ACHN (cell line): ENCODE measurements at regions not wholly inside any gene's neighbourhood (a gene's known extent, or its start where the extent isn't known, plus 50 kb on each side); places are given as distances from the start of the nearest gene placed in this dataset.
A peak's percentile ranks its signal among the peaks of the same experiment; 100 is the strongest.

Experiments used
- DNase-seq: peaks from one replicate; pipeline ENCODE4 v3.0.0-alpha.2; 2015
- in situ Hi-C: cut with HindIII; loops from 2 replicates; pipeline ENCODE4 v1.10.0; 2017; ENCODE audit warnings: low sequenced_read_pairs, low pct_ligation_motif_present, low pct_unique_long_range_greater_than_20kb

DNA sequence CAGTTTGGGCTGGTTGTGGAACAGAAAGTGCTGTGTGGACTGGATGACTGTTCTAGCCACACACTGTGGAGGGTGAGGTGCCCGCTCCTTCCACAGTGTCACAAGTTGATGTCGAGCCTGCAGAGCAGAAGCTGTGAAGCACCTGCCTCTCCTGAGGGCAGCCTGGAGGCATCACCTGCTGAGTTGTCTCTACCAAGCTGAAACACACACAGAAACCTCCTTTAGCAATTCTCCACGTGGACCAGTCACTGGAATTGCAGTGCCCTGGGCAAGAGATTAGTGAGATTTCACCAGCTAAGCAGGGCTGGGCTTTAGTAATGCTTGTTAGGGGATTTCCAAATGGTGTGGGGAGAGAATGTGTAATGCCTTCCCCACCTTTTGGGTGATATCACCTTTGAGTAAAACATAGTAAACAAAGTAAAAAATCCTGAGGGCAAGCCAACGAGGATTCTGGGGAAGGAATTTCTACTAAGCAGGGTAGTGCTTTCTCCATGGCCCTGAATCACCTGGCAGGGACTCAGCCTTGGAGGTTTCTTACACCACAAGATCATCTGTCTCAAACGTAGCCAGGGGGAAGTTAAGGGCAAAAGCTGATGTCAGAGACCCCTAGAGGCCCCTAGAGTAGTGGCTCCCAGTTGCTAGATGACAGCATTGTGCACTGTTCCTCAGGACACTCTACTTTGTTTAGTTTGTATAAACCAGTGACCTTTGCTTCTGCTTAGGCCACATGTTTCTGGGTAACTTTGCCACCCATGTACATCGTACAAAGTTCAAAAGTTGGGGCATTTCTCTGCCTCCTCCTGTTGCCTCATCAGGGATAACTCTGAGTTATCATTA, 233.1 kb upstream of the IGFBP3 start:
- in situ Hi-C loops, result no loop called here
- DNase-seq, result no peak

DNA sequence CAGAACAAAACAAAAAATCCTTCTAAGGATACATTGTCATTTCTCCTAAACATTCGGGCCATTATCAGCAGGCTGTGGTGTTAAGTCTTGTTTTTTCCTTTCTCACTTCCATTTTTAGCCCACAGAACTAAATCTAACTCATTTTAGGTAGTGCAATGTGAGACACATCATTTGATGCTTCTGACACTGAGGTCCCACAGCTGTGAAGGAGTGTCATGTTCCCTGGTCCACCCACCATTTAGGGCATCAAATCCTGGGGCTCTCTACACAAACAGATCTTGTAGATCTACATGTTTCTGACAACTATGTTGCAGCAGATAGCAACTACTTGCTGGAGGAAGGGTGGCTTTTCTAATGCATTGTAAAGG, 232.5 kb upstream of the IGFBP3 start:
- no peak for DNase-seq
- in situ Hi-C loops, result no loop called here

DNA sequence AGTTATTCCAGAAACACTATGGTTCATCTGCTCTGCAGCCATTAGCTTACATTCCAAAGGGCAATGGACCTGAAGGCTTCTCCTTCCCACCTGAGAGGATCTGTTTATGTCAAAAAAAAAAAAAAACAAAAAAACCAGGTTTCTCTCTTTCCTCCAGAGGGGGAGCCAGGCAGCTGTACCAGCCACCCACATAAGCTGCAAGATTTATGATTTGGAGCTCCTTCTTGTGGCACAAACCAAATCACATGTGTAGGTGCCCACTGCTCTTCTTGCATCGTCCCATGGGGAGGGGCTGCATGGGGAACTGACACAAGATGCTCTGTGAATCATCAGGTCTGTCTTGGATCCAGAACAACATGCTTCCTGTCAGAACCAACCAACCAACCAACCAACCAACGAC, 231.6 kb upstream of the IGFBP3 start:
- DNase-seq, result peak; percentile 52
- in situ Hi-C loops, result no loop called here

DNA sequence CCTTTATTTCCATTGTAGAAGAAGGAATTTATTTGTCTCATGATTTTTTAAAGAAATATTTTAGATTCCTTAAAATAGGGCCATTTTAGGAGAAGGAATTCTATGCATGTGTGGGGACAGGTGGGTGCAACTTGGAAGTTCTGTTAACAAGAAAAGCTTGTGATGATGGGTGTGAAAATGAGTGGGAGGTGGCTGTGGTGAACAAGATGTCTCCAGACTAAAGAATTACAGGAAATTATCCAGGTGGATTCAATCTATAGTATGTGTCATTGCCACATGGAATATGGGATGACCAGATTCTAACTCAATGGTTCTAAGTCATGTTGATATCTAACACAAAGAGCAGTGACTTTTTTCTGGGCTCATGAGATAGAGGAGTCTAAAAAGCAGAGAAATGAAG, 229.6 kb upstream of the IGFBP3 start:
- in situ Hi-C loops, result no loop called here

DNA sequence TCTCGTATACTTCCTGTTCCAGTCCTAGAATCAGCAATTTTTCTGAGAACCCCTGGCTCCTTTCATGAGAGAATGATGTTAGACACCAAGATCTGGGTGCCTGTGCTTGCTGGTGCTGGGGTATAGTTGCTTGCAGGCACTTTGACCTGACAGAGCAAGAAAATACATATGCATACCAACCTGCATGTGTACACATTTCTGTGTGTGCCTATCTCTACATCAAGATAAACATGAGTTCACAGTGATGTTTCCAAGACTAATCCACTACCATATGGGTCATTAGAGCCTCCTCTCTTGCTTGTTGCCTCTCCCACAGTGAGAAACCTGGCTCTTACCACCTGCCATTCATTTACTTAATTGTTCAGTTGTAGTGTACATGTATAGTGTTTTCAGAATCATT, 229.1 kb upstream of the IGFBP3 start:
- no peak for DNase-seq
- in situ Hi-C loops, result no loop called here

More for the DNA sequence above, 229.6 kb upstream of the IGFBP3 start:
- no peak for DNase-seq

DNA sequence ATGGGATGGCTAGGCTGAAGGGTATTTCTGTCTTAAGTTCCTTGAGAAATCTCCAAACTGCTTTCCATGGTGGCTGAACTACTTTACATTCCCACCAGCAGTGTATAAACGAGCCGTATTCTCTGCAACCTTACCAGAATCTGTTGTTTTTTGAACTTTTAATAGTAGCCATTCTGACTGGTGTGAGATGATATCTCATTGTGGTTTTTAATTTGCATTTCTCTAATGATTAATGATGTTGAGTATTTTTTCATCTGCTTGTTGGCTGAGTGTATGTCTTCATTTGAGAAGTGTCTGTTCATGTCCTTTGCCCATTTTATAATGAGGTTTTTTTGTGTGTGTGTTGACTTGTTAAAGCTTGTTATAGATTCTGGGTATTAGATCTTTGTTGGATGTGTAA, 226.8 kb upstream of the IGFBP3 start:
- in situ Hi-C loops, result no loop called here

DNA sequence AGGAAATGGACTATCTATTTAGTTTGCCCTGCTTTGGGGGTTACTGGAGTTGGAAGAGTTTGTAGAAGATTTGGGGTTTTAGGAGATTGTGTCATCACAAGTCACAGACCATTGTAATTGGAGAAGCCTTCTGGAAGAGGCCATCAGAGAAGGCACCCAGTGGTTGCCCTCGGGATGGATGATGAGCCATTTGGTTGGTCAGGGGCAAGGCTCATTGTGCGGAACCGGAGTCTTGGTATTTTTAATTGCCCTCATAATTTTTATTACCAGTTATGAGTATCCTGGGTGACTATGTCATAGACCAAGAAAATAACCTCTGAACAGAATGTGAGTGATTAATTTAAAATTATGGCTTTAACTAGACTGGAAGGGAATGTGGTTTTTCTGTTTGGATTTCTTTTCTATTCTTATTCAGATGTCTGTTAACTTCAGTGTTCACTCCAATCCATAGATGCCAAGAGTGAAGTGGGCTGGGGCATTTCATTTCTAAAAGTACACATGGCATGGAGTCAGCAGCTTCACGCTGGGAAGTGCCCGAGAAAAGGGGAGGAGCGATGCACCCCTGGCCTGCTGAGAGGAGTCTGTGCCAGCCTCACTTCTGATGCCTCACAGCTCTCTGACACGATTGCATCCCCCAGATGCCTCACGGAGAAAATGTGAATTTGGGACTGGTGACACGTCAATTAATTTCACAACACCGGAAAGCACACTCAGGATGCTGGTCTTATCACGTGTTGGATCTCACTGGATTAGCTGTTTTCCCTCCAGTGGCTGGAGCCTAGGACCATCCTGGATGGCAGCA, 225.6 kb upstream of the IGFBP3 start:
- in situ Hi-C loops, result no loop called here
- no peak for DNase-seq

More for the DNA sequence above, 226.8 kb upstream of the IGFBP3 start:
- no peak for DNase-seq

DNA sequence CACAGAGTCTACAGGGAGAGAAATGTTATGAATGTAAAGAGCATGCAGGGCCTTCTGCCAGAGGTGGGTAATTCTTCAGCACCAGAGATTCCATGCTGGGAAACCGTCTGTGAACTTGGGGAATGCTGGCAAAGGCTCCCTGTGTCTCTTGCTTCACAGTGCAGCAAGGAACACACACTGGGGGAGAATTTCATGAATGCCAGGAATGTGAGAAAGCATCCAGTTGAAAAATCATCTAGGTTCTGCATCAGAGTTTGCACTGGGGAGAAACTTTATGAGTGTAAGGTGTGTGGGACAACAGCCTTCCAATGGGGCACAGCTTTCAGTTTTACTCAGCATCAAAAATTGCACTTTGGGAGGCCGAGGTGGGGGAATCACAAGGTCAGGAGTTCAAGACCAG, 224.3 kb upstream of the IGFBP3 start:
- peak; percentile 100 for DNase-seq
- in situ Hi-C loops, result no loop called here

DNA sequence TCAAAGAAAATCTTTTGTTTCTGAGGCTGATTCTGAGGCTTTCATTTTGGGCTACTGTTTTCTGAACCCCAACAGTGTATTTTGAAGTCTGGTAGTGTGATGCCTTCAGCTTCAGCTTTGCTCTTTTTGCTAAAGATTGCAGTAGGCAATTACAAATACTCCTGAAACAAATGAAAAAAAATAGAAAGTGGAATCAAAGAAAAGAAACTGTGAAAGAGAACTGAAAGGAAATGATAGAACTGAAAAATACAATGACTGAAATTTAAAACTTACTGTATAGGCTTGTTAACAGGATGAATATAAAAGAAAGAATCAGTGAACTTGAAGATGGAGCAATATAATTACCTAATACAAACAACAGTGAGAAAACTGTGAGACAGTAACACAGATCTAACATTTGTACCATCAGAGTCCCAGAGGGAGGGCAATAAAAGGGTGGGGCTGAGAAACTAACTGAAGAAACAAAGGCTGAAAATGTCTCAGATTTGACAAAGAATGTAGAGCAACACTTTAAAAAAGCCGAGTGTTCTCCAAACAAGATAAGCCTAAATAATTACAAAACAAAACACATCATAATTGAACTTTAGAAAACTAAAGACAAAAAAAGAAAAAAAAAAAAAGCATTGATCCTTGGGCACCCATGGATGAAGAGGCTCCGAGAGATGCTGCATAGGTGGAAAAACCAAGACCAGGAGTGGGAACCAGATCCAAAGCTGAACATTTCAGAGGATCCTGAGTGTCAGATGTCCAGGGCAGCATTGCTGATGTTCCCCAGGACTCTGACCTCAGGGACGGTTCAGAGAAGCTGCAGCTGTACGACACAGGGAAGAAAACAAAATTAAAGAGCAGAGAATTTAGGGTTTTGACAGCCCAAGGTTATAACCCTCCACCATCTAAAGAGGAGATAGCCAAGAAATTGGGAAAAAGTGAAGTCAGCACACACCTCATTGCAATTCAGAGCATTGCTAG, 223.2 kb upstream of the IGFBP3 start:
- in situ Hi-C loops, result no loop called here
- DNase-seq, result no peak

DNA sequence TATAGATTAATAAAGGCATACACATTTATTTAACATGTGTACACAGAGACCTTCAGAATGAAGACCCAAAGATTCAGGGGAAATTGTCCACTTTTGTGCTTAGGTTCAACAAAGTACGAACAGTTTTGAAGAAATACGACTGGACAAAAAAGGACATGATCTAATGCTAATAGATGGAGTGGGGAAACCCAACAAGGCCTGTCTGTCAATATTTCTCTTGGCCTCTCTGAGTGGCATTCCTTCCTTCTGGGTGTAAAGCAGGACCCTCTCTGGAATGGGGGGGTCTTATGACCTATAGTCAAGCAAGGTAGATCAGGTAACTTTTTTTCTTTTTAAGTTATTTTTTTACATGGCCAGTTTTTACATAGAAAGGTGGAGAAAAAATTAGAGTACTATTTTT, 222.3 kb upstream of the IGFBP3 start:
- in situ Hi-C loops, result no loop called here
- DNase-seq, result no peak

DNA sequence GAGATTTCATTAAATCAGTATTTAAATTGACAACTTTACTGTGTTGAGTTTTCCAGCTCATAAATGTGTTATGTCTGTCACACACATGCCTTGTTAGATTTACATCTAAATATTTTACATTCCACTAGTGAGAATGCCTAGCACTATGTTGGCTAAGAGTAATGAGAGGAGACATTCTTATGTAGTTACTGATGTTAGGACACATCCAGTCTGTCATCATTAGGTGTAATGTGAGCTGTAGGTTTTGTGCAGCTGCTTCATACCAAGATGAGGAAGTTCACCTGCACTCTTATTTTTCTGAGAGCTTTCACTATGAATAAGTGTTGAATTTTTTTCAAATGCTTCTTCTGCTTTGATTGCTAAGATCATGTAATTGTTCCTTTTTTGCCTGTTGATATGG, 218.0 kb upstream of the IGFBP3 start:
- in situ Hi-C loops, result no loop called here
- peak; percentile 75 for DNase-seq

DNA sequence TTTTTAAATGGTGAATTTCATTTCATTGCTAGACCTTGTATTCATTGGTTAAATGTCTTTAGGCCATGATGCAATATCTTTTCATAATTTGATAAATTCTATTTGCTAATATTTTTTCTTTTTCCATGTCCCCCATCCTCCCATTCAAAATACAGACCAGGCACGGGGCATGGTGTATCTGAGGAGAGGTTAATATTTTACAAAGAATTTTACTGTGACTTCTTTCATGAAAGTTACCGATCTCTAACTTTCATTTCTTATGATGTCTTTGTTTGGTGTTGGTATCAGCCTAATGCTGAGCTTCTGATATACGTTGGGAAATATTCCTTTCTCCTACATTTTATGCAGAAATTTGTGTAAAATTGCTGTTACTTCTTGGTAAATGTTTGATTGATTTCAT, 216.7 kb upstream of the IGFBP3 start:
- in situ Hi-C loops, result no loop called here
- no peak for DNase-seq

DNA sequence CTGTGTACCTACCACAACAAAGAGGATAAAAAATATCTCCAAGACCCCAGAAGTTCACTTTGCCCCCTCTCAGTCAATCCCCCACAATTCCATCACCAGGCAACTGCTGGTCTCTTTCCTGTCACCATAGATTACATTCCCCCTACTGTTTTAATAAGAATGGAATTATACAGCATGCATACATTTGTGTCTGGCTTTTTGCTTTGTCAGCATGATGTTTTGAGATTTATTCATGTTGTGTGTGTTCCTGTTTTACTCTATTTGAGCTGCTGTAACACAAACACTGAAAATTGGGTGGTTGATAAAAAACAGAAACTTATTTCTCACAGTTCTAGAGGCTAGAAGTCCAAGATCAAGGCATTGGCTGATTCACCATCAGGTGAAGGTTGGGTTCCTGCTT, 214.5 kb upstream of the IGFBP3 start:
- DNase-seq, result no peak
- in situ Hi-C loops, result no loop called here

DNA sequence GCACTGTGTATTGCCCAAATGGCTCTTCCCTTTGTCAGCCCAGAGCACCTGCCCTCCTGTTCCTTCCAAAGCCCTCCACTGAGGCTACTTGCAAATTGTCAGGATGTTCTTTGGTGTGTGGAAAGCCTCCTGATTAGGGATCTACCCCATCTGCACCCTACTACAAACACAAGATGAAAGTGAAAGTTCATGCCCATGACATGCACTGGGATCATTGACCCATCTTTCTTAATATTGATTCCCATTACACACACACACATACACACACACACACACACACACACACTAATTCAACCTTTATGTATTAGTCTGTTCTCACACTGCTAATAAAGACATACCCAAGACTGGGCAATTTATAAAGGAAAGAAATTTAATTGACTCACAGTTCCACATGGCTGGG, 213.7 kb upstream of the IGFBP3 start:
- no peak for DNase-seq
- in situ Hi-C loops, result no loop called here

DNA sequence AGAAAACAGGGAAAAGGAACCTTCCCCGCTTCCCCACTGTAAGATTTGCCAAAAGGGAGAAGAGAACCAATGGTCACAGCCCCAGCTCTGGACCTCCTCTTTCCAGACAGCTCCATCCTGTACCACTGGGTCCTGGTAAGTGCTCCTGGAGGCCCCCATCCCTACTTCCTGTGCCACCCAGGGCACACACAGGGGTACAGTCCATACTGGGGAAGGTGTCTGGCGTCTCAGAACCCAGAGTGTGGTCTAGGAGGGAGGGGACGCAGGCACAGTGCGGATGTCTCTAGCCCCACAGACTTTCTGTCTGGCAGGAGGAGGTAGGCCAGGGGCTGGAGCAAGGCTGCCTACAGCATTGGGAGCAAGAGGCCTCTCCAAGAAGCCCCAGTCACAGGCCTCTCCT, 213.3 kb upstream of the IGFBP3 start:
- in situ Hi-C loops, result no loop called here
- no peak for DNase-seq

DNA sequence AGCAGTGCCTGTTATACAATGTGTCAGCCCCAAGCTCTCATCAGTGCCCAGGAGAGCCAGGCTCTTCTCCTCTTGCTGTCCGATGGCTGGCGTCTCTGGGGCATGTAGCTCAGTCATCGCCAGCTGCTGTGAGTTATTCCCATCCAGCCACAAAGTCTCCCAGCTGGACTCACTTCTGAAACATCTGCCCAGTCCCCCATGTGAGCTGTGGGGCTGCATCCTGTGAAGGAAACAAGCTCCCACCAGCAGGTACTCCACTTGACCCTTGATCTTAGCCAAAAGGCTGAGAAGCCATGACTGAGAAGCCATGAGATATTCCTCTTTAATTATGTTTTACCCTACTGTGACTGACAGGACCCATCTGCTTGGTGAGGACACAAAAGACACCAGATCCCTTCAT, 212.7 kb upstream of the IGFBP3 start:
- in situ Hi-C loops, result no loop called here
- DNase-seq, result no peak

DNA sequence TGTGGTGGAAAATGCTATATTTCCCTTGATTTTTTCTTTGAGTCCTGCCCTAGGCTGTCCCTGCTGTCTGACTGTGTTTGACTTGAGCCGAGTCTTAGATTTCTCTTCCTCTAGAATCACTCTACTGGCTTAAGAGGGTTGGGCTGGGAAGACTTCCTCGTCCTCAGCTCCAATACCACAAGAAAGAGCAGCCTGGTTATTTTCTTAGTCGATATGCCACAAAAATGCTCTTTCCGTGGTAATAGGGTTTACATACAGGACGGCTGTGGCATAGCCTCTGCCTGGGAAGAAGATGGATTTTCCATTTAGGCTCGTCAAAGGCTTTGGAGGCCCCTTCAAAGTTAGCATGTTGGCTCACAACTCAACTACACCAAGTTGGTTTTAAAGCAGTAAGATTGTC, 212.0 kb upstream of the IGFBP3 start:
- in situ Hi-C loops, result no loop called here

DNA sequence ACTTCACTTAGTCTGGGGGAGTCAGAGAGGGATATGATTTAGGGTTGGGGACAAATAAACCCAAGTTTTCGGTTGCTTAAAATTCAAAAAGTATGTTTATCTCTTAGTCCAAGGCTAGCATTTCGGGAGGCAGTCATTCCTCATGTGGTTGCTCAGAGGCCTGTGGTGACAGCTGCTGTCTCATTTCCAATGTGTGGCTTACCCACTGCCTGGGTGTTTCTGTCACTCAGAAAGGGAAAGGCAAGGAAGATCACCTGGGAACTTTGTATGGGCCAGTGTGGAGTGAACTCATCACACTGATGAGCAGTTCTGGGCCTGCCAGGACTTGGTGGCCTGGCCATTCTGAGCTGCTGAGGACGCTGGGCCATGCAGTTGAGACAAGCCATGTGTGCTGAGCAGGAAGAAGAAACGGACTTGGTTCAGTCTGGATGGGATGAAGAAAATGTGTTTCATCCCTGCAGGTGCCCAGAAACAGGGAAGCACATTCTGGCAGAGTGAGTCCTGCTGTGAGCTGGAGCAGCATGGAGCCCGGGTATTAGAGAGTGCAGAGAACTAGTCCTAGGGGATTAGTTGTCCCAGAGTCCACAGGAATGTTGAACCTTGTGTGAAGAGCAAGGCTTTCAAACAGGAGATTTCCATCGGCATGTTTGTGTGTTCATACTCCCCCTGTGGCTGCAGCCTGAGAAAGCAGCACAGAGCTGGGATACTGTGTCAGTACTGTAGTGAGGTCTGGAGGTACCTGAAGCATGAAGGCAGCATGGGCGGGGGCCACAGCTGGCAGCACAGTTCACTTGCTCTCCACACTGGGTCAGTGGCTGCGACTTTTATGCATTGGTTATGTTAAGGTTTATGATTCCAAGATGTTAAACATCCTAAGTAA, 211.1 kb upstream of the IGFBP3 start:
- peak; percentile 65 for DNase-seq
- in situ Hi-C loops, result no loop called here

More for the DNA sequence above, 212.0 kb upstream of the IGFBP3 start:
- DNase-seq, result no peak
